H1 (cell line): ENCODE measurements at regions not wholly inside any gene's neighbourhood (a gene's known extent, or its start where the extent isn't known, plus 50 kb on each side); places are given as distances from the start of the nearest gene placed in this dataset.

Experiments used
- CTCF ChIA-PET: fragments of 300-600 bp; sonication (Branson Sonifier 250); formaldehyde crosslinking; loops from one replicate; lab custom pipeline; 2021; ENCODE audit not compliant: partially characterized antibody; lab: Charles Lee
- POLR2A ChIA-PET: fragments of 300-600 bp; sonication (Branson Sonifier 250); formaldehyde crosslinking; loops from one replicate; lab custom pipeline; 2021; ENCODE audit warnings: inconsistent platforms; ENCODE audit not compliant: partially characterized antibody; lab: Charles Lee
- DNase-seq, 2 experiments: peaks; one replicate each; pipeline versions ENCODE4 v3.0.0 to v3.0.0-alpha.2; 2010 to 2022; ENCODE audit warnings: low spot score in 2 of 2, low read depth in 1 of 2, mixed read lengths in 1 of 2
- FAIRE-seq: peaks from 2 replicates; lab custom pipeline; 2011; peaks lifted over from hg19 to GRCh38; lab: Jason Lieb, UNC
- H2AFZ ChIP-seq: 2 replicates; pipeline ENCODE4 v1.8.1; 2012; ENCODE audit warnings: low read length, inconsistent platforms
- H2AK5ac ChIP-seq: 2 replicates; pipeline ENCODE4 v1.6.1; 2013; ENCODE audit warnings: low read depth, low read length
- H2BK120ac ChIP-seq: replicated peaks from 2 replicates; pipeline ENCODE3; 2013; ENCODE audit warnings: low read depth, low read length, inconsistent platforms
- H2BK12ac ChIP-seq: 2 replicates; pipeline ENCODE4 v1.6.1; 2013; ENCODE audit warnings: low read depth, low read length
- H2BK15ac ChIP-seq: 2 replicates; pipeline ENCODE4 v1.6.1; 2013; ENCODE audit warnings: low read length
- H2BK20ac ChIP-seq: 2 replicates; pipeline ENCODE4 v1.6.1; 2013; ENCODE audit warnings: low read length
- H2BK5ac ChIP-seq: 2 replicates; pipeline ENCODE4 v1.6.1; 2013; ENCODE audit warnings: low read depth, low read length
- H3K14ac ChIP-seq: 2 replicates; pipeline ENCODE4 v1.6.1; 2013; ENCODE audit warnings: inconsistent platforms; ENCODE audit not compliant: insufficient read length
- H3K18ac ChIP-seq: 2 replicates; pipeline ENCODE4 v1.6.1; 2013; ENCODE audit warnings: low read length; ENCODE audit errors: extremely low read depth
- H3K23ac ChIP-seq: 2 replicates; pipeline ENCODE4 v1.6.1; 2013; ENCODE audit warnings: inconsistent platforms; ENCODE audit not compliant: insufficient read length
- H3K23me2 ChIP-seq: 2 replicates; pipeline ENCODE4 v1.6.1; 2013; ENCODE audit warnings: low read depth, low read length
- H3K27ac ChIP-seq: 2 replicates; pipeline ENCODE4 v1.6.1; 2011; ENCODE audit warnings: low read depth, low read length, inconsistent platforms
- H3K27me3 ChIP-seq, 4 experiments: replicated peaks in 1 of 4; 1 replicate in 1 of 4; 2 replicates in 3 of 4; pipeline versions ENCODE4 v1.6.1 to v1.8.1; 2011 to 2013; ENCODE audit warnings: low read length in 3 of 4, mild to moderate bottlenecking in 3 of 4, inconsistent platforms in 2 of 4, mixed read lengths in 2 of 4, moderate library complexity in 1 of 4; ENCODE audit not compliant: control insufficient read depth in 3 of 4, insufficient read depth in 3 of 4; ENCODE audit errors: extremely low read depth in 1 of 4
- H3K36me3 ChIP-seq, 4 experiments: 2 replicates each; pipeline versions ENCODE4 v1.6.1 to v1.8.1; 2011 to 2013; ENCODE audit warnings: mild to moderate bottlenecking in 4 of 4, low read length in 3 of 4, moderate library complexity in 2 of 4, control low read depth in 1 of 4, inconsistent platforms in 1 of 4; ENCODE audit not compliant: insufficient read depth in 4 of 4, control insufficient read depth in 2 of 4
- H3K4ac ChIP-seq: replicated peaks from 2 replicates; pipeline ENCODE3; 2013; ENCODE audit warnings: low read length, low read depth, mixed read lengths, inconsistent platforms; ENCODE audit not compliant: insufficient read length
- H3K4me1 ChIP-seq, 4 experiments: replicated peaks in 1 of 4; 1 replicate in 1 of 4; 2 replicates in 3 of 4; pipeline versions ENCODE4 v1.6.1 to v1.8.1; 2011 to 2013; ENCODE audit warnings: low read length in 3 of 4, inconsistent platforms in 2 of 4, mixed read lengths in 1 of 4; ENCODE audit not compliant: insufficient read depth in 4 of 4, control insufficient read depth in 3 of 4
- H3K4me2 ChIP-seq, 2 experiments: 2 replicates each; pipeline versions ENCODE4 v1.6.1 to v1.8.1; 2011 to 2013; ENCODE audit warnings: low read depth in 2 of 2, low read length in 2 of 2, control low read depth in 1 of 2, inconsistent platforms in 1 of 2, mild to moderate bottlenecking in 1 of 2; ENCODE audit not compliant: insufficient read depth in 1 of 2
- H3K4me3 ChIP-seq, 4 experiments: fragments of 200-600, 300-600 bp in 1 of 4; sonication (generic), shearing (Covaris generic), sonication (Bioruptor Twin) in 1 of 4; 2 replicates each; pipeline versions ENCODE4 v1.5.1 to v1.8.1; 2011 to 2016; ENCODE audit warnings: low read length in 4 of 4, low read depth in 3 of 4, control low read depth in 2 of 4, inconsistent platforms in 2 of 4, mild to moderate bottlenecking in 2 of 4, mixed read lengths in 1 of 4, moderate library complexity in 1 of 4; ENCODE audit not compliant: insufficient read depth in 2 of 4; ENCODE audit errors: extremely low read depth in 1 of 4
- H3K56ac ChIP-seq: replicated peaks from 2 replicates; pipeline ENCODE3; 2013; ENCODE audit warnings: low read depth, mild to moderate bottlenecking, mixed read lengths, low read length, inconsistent platforms; ENCODE audit not compliant: insufficient read length
- H3K79me1 ChIP-seq: 2 replicates; pipeline ENCODE4 v1.6.1; 2013; ENCODE audit warnings: low read depth, low read length, control low read depth
- H3K79me2 ChIP-seq, 2 experiments: 2 replicates each; pipeline versions ENCODE4 v1.6.1 to v1.8.1; 2012 to 2013; ENCODE audit warnings: low read length in 2 of 2, mild to moderate bottlenecking in 2 of 2, inconsistent platforms in 1 of 2; ENCODE audit not compliant: insufficient read depth in 2 of 2, control insufficient read depth in 1 of 2
- H3K9ac ChIP-seq, 4 experiments: replicated peaks in 1 of 4; 1 replicate in 1 of 4; 2 replicates in 3 of 4; pipeline versions ENCODE4 v1.6.1 to v1.8.1; 2011 to 2013; ENCODE audit warnings: low read depth in 3 of 4, low read length in 3 of 4, control low read depth in 2 of 4, mild to moderate bottlenecking in 2 of 4, moderate library complexity in 2 of 4, inconsistent platforms in 1 of 4; ENCODE audit errors: extremely low read depth in 1 of 4
- H3K9me3 ChIP-seq, 2 experiments: 2 replicates each; pipeline versions ENCODE4 v1.6.1 to v1.8.1; 2012 to 2013; ENCODE audit warnings: mild to moderate bottlenecking in 2 of 2, moderate library complexity in 2 of 2, control low read depth in 1 of 2, inconsistent platforms in 1 of 2, low read depth in 1 of 2, low read length in 1 of 2, mixed read lengths in 1 of 2; ENCODE audit not compliant: insufficient read depth in 2 of 2
- H4K20me1 ChIP-seq, 2 experiments: replicated peaks in 1 of 2; 2 replicates each; pipeline versions ENCODE3 to v1.8.1; 2011 to 2013; ENCODE audit warnings: inconsistent platforms in 2 of 2, low read length in 2 of 2, mild to moderate bottlenecking in 1 of 2; ENCODE audit not compliant: insufficient read depth in 2 of 2, control insufficient read depth in 1 of 2
- H4K5ac ChIP-seq: 2 replicates; pipeline ENCODE4 v1.6.1; 2013; ENCODE audit warnings: low read length, low read depth, mixed read lengths, inconsistent platforms; ENCODE audit not compliant: insufficient read length
- H4K8ac ChIP-seq: 2 replicates; pipeline ENCODE4 v1.8.0; 2013; ENCODE audit warnings: mild to moderate bottlenecking, moderate library complexity, low read length, inconsistent platforms; ENCODE audit not compliant: insufficient read depth; ENCODE audit errors: extremely low read depth
- H4K91ac ChIP-seq: replicated peaks from 2 replicates; pipeline ENCODE3; 2013; ENCODE audit warnings: low read length, mixed read lengths, inconsistent platforms; ENCODE audit not compliant: insufficient read length
- SUZ12 ChIP-seq: fragments of 200-600 bp; sonication (generic); IDR thresholded peaks from 2 replicates; pipeline ENCODE4 v1.6.1; 2012; ENCODE audit warnings: mild to moderate bottlenecking, inconsistent platforms, low read length, moderate library complexity, mixed read lengths
- WGBS, 2 experiments: shearing (Covaris generic) in 1 of 2; methylation state at CpG; one replicate each; pipeline versions ENCODE4 v1.1.6 to v1.1.7; 2013 to 2015; ENCODE audit warnings: low lambda C conversion rate in 2 of 2, mixed read lengths in 2 of 2, inconsistent platforms in 1 of 2, low coverage in 1 of 2, missing lambda C conversion rate in 1 of 2; ENCODE audit not compliant: insufficient replicate concordance in 2 of 2, insufficient coverage in 1 of 2, insufficient read length in 1 of 2; ENCODE audit errors: extremely low coverage in 1 of 2, missing lambda C conversion rate in 1 of 2; 5-methylcytosine and 5-hydroxymethylcytosine counted together

DNA sequence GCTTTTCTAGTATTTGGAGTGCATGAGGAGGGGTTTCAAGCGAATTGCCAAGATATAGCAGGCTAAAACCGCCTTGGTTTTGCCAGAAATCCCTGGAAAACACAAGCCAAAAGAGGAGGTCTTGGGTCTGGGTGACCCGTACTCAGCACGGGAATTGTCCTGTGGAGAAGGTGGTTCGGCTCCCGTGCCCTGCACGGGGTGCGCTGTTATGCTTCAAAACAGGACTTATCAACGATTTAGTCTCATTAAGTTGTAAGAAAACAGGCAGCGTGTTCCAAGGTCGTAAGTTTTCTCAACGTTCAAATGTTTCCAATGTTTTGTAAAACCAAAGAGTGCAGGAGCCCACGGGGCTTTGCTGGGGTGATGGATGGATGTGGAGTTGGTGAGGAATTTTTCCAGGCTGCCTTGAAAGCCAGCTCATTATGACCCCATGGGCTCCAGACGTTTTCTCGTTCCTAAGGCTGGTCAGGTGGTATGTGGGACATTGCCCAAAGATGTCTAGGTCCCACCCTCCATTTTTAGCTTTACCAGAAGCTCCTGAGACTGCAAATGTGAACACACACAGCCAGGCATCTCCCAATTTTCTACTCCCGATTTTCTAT is 75.4 kb upstream of the CLDN14 start:
- H3K23ac ChIP-seq = no peak overlapping the region
- 0 out of 2 replicates have a peak overlapping the region, but pooled peaks have one; percentile 39 for H2BK12ac ChIP-seq
- no peak overlapping the region for H3K56ac ChIP-seq
- H2BK15ac ChIP-seq = 0 out of 2 replicates have a peak overlapping the region, but pooled peaks have one; percentile 72
- no peak overlapping the region for H4K5ac ChIP-seq
- no peak overlapping the region for H2BK20ac ChIP-seq
- no peak overlapping the region for H2BK5ac ChIP-seq
- no peak overlapping the region for H2AFZ ChIP-seq
- H4K20me1 ChIP-seq = no peaks in the 10 kb centered on the region
- 0 out of 2 replicates have a peak overlapping the region, but pooled peaks have one; percentile 57 for H4K8ac ChIP-seq
- no peak for TF ChIP-seq SUZ12
- H3K18ac ChIP-seq = no peak overlapping the region
- H3K4me2 ChIP-seq = no peak overlapping the region
- 87% methylated on average over 16 of the region's 16 CpGs; no CpG with 5 or more reads in 1 of the 2 experiments for WGBS, 2 experiments
- ChIA-PET POLR2A (interaction anchor here (0.7 kb wide), 1 partner anchor 391 kb away, joined by 3 read pairs; no protein-coding TSS in a partner anchor), CTCF (interaction anchor here (0.9 to 1.0 kb wide), 2 partner anchors 43 to 75 kb away, joined by 4 to 5 read pairs; no protein-coding TSS in a partner anchor)
- H3K9me3 ChIP-seq = no peaks in the 10 kb centered on the region
- no peaks in the 10 kb centered on the region for H3K79me2 ChIP-seq
- no peak overlapping the region for H3K14ac ChIP-seq
- no peaks in the 10 kb centered on the region for H3K79me1 ChIP-seq
- no peak overlapping the region for H3K27ac ChIP-seq
- H3K4me3 ChIP-seq = no peak overlapping the region
- H3K4ac ChIP-seq = no peak overlapping the region
- FAIRE-seq = no peak
- H4K91ac ChIP-seq = no peak overlapping the region
- 0 out of 2 replicates have a peak overlapping the region, but pooled peaks have one; percentile 82 for H2AK5ac ChIP-seq
- peak in 1 of 2 experiments; percentile 34 for DNase-seq
- H3K36me3 ChIP-seq = no peaks in the 10 kb centered on the region
- no peaks in the 10 kb centered on the region for H3K27me3 ChIP-seq
- H2BK120ac ChIP-seq = no peak overlapping the region
- H3K4me1 ChIP-seq = peaks cover 0 to 4% (median 1%) of the 10 kb centered on the region in 4 experiments; a peak in 3 of 7 replicates
- H3K9ac ChIP-seq = no peak overlapping the region
- H3K23me2 ChIP-seq = no peaks in the 10 kb centered on the region
